HG03342 (cell line): ENCODE measurements at regions not wholly inside any gene's neighbourhood (a gene's known extent, or its start where the extent isn't known, plus 50 kb on each side); places are given as distances from the start of the nearest gene placed in this dataset.

Experiments used
- ATAC-seq: cut with Tn5 transposase; IDR thresholded peaks from one replicate; pipeline ENCODE4 v1.9.1; 2021; ENCODE audit warnings: mild to moderate bottlenecking, moderate library complexity; ENCODE audit not compliant: unreplicated experiment

DNA sequence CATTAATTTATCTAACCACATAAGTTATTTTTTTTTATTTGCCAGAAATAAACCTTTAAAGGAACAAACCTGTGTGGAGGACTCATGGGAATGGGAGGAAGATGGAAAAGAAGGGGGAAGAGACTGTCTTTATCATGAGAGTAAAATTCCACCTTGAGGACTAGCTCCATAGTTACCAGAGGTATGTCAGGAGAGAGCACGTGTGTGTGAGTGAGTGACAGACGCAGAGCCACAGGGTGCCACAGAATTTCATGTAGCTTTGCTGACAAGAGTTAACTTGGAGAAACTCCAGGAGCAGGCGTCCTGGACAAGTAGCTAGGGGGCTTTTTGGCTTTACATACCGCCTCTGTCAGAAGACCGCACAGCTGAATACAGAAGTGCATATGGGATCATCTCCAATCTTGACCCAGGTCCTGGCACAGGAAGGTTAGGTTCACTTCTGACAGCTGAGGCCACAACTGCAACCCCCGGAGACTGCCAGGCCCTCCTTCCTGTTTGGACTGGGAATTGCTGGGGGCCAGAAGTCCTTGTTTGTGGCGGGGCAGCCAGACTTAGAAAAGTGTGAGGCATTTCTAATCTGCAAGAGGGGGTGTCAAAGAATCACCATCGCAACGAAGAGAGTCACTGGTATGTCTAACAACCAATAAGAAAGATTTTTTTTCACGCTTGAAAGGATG lies 197.8 kb upstream of the TPM1 start:
- no peak for ATAC-seq

DNA sequence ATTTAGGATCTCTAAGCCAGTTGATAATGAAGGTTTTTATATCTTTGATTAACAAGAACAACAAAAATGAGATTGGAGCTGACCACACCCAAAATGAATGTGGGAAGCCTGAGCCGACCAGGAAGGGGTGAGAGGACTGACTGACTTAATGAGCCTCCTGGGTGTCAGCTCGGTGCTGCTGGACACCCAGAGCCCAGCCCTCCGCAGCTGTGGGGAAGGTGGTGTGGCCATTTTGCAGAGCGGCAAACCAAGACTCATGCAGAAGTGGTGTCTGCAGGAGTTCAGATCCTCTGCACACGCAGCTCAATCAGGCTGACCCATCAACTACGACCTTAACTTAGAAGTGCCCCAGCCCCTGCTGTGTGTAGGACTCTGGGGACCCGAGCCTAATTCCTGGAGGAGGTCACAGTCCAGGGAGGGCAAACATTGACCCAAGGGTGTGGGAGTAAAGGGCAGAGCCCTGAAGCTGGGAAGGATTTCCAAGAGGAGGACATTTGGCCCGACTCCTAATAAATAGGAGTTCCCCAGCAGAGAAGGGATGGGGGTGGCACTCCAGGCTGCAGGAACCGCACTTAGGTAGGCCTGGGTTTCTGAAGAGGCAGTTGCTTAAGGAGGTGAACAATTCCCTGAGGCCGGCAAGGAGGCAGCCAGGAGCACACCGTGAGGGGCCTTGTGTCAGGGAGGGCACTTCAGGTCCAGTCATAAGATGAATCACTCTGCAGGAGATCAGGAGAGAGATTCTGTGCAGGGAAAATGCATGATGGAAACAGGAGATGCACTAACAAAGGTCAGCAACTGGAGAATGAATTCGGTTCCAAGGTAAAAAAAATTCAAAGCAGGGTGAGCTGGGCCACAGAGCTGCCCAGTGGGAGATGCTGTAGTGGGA lies 197.1 kb upstream of the TPM1 start:
- ATAC-seq, result no peak

DNA sequence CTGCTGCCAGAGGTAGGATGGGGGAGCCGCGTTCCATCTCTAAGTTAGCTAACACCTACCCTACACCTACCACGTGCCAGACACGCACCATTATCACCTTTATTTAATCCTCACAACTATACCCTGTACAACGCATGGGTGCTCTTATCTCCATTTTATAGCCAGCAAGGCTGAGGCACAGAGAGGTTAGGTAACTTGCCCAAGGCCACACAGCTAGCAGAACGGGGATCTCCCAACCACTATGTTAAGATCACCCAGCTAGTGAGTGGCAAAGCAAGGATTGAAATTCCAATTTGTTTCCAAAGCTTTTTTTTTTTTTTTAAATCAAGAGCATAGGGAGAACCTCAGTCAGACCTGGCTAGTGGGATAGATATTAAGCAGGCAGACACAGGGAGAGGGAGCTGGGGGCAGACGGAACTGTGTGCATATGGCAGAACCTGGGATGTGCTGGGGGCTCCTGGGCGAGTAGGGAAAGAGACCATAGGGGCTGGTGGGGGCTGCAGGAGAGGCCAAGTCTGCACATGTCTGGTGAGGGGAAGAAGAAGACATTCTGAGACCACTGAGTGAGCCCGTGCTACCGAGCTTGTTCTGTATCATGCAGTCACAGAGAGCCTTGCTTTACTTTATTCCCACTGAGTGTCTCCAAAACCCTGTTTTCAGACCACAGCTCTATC lies 196.3 kb upstream of the TPM1 start:
- ATAC-seq, result no peak

DNA sequence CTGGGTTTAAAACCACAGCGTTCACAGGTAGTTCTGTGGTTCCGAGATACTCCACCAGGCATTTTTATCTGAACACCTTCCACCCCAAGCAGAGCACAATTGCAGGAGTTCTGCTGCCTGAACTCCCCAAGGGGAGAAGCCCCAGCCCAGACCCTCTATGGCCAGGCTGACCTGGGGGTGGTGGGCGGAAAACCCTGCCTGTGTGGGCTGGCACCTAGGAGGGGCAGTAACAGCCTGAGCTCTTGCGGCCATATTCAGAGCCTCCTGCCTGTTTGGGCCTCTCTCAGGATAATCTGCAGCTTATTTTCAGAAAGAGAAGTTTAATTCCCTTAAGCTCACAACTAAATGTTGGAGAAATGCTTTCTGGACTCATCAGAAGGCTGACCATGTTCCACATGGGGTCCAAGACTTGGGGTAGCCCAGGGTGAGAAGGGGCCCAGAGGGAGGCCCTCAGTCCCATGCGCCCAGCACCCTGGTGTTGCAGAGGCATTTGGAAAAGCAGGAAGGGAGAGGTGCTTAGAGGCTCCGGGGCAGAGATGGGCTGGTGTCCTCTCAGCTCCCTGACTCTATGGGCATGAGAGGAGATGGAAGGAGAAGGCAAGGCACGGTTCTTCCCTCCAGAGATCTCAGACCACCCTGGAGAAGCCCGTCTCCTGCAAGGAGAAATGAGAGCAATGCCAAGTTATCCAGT lies 195.6 kb upstream of the TPM1 start:
- ATAC-seq, result no peak

DNA sequence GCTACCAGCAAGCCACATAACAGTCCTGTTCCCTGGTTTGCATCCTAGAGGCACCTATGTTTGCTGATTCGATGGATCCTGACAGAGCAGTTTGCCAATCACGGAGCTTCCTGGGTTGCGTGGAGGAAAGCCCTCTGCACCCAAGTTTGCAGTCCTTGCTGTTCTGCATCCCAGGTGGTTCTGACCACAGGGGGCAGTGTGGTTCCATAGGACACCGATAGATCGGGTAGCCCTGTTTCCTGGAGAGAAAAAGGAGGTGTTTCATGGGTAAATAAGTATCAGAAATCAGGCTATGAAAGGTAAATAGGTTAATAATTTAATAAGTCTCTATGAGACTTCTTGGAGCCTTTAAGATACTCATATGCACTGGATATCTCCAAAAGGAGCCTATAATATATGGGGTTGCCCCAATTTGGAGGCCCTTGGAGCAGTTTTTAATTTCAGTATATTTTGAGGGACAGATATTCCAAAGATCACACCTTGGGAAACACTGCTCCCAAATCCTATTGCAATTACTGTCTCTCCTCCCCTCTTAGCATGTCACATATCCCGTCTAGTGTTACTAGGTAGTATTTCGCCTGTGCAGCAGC lies 194.6 kb upstream of the TPM1 start:
- ATAC-seq, result no peak

DNA sequence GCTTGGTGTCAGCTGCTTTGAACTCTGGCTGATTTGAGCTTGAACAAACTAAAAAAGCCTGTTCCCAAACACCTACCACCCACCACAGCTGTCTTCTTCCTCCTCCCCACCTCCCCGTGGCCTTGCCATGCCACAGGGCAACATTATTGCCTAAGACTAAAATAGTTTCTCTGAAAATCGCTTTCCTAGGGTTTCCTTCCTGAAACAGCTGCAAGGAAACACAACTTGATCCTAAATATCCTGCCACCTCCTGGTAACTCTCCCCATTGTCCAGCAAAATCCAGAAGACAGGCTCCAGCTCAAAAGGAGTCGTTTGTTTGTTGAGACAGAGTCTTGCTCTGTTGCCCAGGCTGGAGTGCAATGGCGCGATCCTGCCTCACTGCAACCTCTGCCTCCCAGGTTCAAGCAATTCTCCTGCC lies 193.9 kb upstream of the TPM1 start:
- no peak for ATAC-seq

DNA sequence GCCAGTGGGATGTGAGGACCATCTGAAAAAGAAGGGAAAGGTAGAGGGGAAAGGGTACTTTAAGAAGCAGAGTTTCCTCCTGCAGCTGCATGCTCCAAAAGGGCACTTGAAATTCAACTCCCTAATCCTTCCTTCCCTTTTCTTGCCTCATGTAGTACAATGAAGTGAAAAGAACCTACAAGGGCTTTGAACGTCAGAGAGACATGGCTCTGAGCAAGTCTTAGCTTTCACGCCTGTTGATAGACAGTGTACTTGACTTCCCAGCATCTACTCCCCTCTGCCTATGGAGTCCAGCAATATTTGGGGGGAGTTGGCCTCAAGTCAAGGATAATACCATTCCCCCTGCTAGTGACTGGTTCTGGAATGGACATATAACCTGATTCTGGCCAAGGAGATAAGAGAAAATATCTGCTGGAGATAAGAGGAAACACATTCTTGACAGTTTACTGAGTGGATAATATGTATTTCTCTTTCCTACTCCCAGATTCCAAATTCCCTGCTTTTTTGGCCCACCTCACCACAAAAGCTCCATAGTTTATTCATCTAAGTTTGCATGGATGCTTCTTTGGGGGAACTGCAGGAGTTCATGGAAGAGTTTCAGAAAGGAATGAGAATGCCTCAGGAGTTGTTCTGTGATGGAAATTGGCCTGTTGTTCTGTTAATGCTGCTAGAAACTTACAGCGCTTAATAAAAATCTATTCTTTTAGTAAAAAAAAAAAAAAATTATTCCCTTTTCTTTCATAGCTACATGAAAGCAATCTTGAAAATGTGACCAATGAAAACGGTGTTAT lies 193.0 kb upstream of the TPM1 start:
- ATAC-seq, result no peak

DNA sequence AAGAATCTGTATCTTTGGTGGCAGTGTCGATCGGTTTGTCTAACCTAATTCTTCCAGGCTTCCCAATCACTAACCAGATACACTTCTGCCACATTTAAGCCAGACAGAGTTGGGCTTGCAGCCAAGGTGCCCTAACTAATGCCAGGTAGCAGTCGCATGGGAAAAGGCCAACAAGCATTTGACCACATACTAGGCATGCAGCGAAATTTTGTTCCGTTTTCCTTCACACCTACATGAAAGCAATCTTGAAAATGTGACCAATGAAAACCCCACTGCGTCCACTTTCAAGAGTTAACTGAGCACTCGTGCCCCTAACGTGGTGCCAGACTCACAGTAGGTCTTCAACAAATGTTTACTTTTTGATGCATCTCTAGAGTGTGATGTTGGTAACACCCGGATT lies 192.2 kb upstream of the TPM1 start:
- ATAC-seq, result no peak

DNA sequence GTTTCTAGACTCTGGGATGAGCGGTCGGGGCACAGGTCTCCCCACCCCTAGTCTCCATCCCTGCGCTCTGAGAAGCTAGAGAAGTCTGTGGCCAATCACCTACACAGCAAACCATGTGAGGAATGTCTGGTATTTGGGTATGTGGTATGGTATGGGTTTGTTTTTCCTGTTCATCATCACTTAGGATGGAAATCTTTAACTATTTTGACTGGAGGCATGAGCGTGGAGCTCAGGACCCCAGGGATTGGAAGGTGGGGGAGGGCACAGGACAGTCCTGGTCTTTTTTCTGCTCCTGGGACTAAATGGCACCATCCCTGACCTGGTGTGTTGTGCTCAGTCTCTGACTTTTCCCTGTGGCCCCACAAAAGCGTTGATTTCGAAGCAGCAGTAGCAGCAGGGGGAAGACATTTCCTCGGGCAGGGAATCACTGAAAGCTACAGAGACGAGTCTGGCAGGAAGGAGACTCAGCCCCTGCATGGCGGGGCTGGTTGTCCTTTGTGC lies 191.7 kb upstream of the TPM1 start:
- ATAC-seq, result no peak

DNA sequence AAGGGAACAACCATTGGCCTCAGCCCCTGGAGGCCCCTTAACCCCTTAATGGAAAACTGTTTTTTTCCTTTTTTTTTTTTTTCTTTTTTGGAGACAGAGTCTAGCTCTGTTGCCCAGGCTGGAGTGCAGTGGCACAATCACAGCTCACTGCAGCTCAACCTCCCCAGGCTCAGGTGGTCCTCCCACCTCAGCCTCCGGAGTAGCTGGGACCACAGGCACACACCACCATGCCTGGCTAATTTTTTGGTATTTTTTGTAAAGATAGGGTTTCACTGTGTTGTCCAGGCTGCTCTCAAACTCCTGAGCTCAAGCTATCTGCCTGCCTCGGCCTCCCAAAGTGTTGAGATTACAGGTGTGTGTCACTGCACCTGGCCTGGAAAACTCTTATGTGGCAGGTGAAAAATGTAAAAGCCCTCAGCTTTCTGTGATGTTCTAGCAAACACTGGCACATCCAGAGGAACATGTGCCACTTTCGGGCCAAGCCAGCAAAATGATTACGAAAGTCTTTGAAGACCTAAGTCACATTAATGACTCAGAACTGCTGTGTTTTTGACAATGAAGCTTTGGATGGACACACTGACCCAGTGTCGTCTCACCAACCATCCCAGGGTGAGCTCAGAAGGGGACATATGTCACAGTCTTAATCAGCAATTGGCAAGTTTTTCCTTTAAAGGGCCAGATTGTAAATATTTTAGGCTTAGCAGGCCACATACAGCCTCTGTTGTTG lies 189.3 kb upstream of the TPM1 start:
- no peak for ATAC-seq

DNA sequence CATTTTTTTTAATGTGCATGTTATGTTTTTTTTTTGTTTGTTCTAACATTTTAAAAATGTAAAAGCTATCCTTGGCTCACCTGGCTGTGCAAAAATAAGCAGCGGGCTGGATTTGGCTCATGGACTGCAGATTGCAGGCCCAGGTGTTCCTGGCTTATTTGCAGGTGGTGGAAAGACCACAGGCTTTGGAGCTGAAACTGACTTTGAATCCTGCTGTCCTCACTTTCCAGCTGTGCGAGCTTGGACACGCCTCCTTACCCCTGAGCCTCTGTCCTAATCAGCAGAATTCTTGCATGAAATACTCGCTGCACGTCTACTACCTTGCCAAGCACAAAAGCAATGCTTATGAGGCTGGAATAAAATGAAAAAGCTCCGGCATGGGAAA lies 188.7 kb upstream of the TPM1 start:
- no peak for ATAC-seq

DNA sequence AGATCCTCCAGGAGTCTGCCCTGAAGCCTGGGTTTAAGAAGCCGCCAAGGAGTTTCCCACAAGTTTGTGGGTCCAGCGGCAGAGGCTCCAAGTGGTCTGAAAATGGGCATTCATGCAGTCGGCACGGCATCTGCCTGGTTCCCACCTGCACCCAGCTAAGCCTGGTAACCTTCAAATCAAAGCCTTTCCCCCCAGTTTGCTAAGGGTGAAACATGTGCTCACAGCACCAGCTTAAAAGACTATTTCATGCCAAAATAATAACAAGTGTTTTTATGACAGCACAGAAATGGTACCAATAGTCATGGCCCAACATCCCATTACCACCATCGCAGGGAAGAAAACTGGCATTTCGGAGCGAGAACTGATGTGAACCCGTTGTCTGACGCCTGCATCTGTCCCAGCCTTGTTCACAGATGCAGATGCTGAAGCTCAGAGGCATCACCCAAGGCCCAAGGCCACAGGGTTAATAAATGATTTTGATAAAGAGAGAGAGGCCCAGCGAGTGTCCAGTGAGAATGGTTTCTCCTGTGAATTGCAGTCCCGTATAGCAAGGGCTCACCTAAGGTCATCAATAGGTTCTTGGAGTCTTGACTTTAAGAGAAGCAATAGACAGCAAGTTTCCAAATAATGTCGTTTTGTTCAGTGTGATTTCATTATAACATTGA lies 188.0 kb upstream of the TPM1 start:
- no peak for ATAC-seq

DNA sequence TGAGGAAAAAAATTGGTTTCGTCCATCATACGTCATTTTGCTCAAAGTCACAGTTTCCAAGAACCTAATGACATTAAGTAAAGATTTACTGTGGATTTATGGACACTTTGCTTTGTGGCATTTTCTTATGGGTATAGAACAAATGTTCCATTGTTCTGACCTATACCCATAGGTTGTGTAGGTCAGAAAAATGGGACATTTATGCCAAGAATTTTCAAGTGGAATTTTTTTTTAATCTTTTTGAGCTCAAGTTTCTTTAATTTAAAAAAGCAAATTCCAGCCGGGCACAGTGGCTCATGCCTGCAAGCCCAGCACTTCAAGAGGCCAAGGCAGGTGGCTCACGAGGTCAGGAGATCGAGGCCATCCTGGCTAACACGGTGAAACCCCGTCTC lies 187.5 kb upstream of the TPM1 start:
- no peak for ATAC-seq

DNA sequence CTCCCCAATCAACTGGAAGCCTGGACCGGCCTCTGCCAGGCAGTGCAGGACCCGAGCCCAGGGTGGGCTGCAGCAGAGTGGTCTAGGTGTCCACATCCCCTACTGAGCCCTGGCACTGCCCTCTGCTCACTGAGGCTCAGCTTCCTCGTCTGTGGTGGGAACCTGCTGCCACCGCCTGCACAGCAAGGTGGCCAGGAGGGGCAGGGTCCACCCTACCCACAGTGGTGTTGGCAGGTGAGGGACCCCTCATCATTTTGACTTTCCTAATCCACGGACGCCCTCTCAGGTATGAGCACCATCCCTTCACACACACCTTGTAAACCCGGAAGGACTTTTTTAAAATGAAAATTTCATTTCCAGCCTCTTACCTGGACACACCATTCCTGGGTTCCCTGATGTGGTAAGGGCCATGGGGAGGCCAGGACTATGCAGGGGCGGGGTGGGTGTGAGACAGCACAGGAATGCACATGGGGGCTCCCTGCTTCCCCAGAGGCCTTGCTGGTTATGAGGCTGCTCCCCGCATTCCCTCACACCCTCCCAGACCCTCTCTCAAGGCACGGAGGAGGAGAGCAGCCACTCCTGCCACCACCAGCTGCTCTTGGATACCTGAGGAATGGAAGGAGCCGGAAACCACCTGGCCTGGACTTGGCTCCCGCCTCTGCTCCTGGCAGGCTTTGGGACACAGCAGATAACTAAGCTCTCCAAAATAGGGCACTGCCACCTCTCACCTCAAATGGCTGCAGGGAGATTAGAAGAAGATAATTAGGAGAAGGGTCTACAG lies 185.9 kb upstream of the TPM1 start:
- no peak for ATAC-seq

DNA sequence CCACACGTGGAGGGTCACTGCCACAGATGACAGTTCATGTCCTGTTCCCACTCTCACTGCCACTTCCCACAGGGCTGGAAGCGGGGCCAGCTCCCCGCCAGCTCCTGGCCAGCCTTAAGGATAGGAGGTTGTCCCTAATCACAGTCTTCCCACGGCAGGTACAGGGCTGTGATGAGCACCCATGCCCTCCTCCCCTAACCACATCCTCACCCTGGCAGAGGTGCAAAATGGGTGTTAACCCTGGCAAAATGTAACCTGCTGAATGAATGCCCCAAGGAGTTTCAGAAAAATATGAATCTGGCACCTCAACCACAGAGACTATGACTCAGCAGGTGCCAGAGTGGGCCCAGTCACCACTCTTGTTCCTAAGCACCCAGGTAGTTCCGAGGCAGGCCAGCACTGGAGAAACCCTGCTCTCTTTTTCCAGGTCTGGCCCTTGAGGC lies 185.1 kb upstream of the TPM1 start:
- no peak for ATAC-seq

DNA sequence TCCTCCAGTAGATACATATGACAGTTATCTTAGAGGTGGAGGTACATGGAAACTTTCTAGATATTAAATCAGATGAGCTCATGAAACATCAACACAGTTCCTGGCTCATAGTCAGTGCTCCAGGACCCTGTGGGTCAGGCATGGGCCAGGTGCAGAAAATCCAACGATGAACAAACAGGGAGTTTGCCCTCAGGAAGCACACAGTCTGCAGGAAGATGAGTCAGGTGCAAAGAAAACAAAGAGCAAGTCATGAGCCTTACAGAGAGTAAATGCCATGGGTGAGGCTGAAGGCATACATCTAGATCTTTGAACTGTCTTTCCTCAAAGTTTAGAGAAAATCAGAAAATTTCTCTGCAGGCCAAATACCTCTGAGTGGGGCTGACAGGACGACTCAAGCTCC lies 184.2 kb upstream of the TPM1 start:
- no peak for ATAC-seq

DNA sequence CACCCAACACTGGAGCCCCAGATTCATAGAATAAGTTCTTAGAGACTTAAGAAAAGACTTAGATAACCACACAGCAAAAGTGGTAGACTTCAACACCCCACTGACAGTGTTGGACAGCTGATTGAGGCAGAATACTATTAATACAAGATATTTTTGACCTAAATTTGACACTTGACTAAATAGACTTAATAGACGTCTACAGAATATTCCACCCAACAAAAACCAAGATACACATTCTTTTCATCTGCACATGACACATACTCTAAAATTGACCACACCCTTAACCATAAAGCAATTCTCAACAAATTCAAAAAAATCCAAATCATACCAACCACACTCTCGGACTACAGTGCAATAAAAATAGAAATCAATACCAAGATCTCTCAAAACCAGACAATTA lies 179.8 kb upstream of the TPM1 start:
- ATAC-seq, result no peak

DNA sequence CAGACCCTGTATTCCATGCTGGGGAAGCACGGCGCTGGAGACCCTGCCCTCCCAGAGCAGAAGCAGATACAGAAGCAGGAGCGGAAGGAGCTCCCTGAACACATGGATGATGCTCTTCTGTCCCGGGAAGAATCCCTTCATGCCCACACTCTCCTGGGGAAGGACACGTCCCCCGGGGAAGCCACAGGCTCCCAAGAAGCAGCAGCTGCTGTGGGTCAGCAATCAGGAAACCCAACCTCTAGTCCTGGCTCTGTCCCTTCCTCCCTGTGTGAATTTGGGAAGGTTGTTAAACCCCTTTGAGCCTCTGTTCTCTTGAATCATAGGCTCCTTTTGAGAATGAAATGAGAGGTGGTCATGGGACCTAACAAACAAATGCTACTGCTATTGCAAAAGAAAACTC lies 176.2 kb upstream of the TPM1 start:
- ATAC-seq, result no peak
